ENCODE measurements at regions not wholly inside any gene's neighbourhood (a gene's known extent, or its start where the extent isn't known, plus 50 kb on each side); places are given as distances from the start of the nearest gene placed in this dataset.

DNA sequence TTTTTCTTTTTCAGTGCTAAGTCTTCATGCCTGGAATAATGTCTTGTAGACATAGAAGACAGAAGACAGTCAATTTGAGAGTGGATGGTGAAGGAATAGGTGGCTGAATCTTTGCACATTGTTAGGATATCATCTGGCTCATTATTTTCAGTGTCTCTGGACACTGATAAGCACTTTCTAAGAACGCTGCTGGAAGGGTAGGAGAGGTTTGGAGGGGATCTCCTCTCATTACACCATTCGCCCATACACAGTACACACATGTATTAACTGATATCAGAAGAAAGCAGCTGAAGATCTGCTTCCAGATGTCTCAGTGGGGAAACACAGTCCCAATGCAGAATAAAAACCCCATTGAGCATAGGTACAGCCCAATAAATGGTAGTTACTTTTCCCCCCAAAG is 461.1 kb upstream of the DCN start:
- H3K4me3 ChIP-seq (ENCODE audit: low read depth, low read length, poor library complexity, severe bottlenecking) = no peak overlapping the region
- no peaks in the 10 kb centered on the region for H3K4me1 ChIP-seq (ENCODE audit: insufficient read depth, low read length, severe bottlenecking)
- H3F3A ChIP-seq (ENCODE audit: insufficient read depth, low read length) = no peaks in the 10 kb centered on the region
- H3K79me2 ChIP-seq (ENCODE audit: insufficient read depth, low read length) = no peaks in the 10 kb centered on the region
- no peak overlapping the region for H3K4me2 ChIP-seq (ENCODE audit: low read length)
- H2AFZ ChIP-seq (ENCODE audit: low read length) = no peak overlapping the region
- no peaks in the 10 kb centered on the region for H3K9me3 ChIP-seq (ENCODE audit: low read length)
- H3K27me3 ChIP-seq (ENCODE audit: insufficient read depth, low read length) = no peaks in the 10 kb centered on the region
- TF ChIP-seq, protein P1, sequence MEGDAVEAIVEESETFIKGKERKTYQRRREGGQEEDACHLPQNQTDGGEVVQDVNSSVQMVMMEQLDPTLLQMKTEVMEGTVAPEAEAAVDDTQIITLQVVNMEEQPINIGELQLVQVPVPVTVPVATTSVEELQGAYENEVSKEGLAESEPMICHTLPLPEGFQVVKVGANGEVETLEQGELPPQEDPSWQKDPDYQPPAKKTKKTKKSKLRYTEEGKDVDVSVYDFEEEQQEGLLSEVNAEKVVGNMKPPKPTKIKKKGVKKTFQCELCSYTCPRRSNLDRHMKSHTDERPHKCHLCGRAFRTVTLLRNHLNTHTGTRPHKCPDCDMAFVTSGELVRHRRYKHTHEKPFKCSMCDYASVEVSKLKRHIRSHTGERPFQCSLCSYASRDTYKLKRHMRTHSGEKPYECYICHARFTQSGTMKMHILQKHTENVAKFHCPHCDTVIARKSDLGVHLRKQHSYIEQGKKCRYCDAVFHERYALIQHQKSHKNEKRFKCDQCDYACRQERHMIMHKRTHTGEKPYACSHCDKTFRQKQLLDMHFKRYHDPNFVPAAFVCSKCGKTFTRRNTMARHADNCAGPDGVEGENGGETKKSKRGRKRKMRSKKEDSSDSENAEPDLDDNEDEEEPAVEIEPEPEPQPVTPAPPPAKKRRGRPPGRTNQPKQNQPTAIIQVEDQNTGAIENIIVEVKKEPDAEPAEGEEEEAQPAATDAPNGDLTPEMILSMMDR (IDR thresholded peaks at IDR 0.05; ENCODE audit: low read length) = no peak
- no peak for TF ChIP-seq EZH2 (IDR thresholded peaks at IDR 0.05; ENCODE audit: borderline replicate concordance, low read length)
- H3K36me3 ChIP-seq (ENCODE audit: insufficient read depth, low read length) = no peaks in the 10 kb centered on the region
- no peaks in the 10 kb centered on the region for H3K9me2 ChIP-seq (ENCODE audit: low read depth, low read length)
- no peak overlapping the region for H3K27ac ChIP-seq (ENCODE audit: low read depth, low read length, poor library complexity, severe bottlenecking)
- no peak overlapping the region for H3K9ac ChIP-seq (ENCODE audit: low read length)
- H4K20me1 ChIP-seq (ENCODE audit: insufficient read depth, low read length) = no peaks in the 10 kb centered on the region

DNA sequence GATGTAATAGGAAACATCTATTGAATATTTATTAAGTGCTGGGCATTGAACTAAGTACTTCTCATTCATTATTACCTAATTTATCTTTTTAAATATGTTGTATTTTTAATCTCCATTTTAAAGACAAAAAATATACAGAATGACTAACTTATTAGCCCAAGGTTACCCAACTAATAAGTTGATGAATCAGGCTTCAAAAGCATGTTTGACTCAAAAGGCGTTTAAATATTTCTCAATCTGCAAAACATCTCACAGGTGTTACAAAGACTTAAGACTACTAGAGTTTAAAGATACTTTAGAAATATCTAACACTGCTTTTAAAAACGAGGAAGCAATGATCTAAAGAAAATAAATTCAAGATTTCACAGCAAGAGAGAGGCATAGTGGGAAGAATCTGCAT is 457.4 kb upstream of the DCN start:
- H3K27me3 ChIP-seq (ENCODE audit: insufficient read depth, low read length) = no peaks in the 10 kb centered on the region
- H3K4me2 ChIP-seq (ENCODE audit: low read length) = no peak overlapping the region
- no peaks in the 10 kb centered on the region for H3K79me2 ChIP-seq (ENCODE audit: insufficient read depth, low read length)
- H3K4me3 ChIP-seq (ENCODE audit: low read depth, low read length, poor library complexity, severe bottlenecking) = no peak overlapping the region
- no peaks in the 10 kb centered on the region for H3K9me2 ChIP-seq (ENCODE audit: low read depth, low read length)
- no peaks in the 10 kb centered on the region for H3K4me1 ChIP-seq (ENCODE audit: insufficient read depth, low read length, severe bottlenecking)
- H3F3A ChIP-seq (ENCODE audit: insufficient read depth, low read length) = no peaks in the 10 kb centered on the region
- H2AFZ ChIP-seq (ENCODE audit: low read length) = no peak overlapping the region
- no peak overlapping the region for H3K27ac ChIP-seq (ENCODE audit: low read depth, low read length, poor library complexity, severe bottlenecking)
- H3K9me3 ChIP-seq (ENCODE audit: low read length) = no peaks in the 10 kb centered on the region
- no peaks in the 10 kb centered on the region for H3K36me3 ChIP-seq (ENCODE audit: insufficient read depth, low read length)
- H4K20me1 ChIP-seq (ENCODE audit: insufficient read depth, low read length) = no peaks in the 10 kb centered on the region
- no peak overlapping the region for H3K9ac ChIP-seq (ENCODE audit: low read length)
- TF ChIP-seq, protein P1 (IDR thresholded peaks at IDR 0.05; ENCODE audit: low read length) = no peak
- no peak for TF ChIP-seq EZH2 (IDR thresholded peaks at IDR 0.05; ENCODE audit: borderline replicate concordance, low read length)

GRCh38 chr12:91639327-91639726 is 456.7 kb upstream of the DCN start:
- Histone ChIP-seq H3K36me3 (ENCODE audit: insufficient read depth, low read length) (no peaks in the 10 kb centered on the region), H2AFZ (ENCODE audit: low read length) (no peak overlapping the region), H3K9me2 (ENCODE audit: low read depth, low read length) (no peaks in the 10 kb centered on the region), H3F3A (ENCODE audit: insufficient read depth, low read length) (no peaks in the 10 kb centered on the region), H4K20me1 (ENCODE audit: insufficient read depth, low read length) (no peaks in the 10 kb centered on the region), H3K4me2 (ENCODE audit: low read length) (no peak overlapping the region), H3K4me1 (ENCODE audit: insufficient read depth, low read length, severe bottlenecking) (no peaks in the 10 kb centered on the region), H3K9me3 (ENCODE audit: low read length) (no peaks in the 10 kb centered on the region), H3K27ac (ENCODE audit: low read depth, low read length, poor library complexity, severe bottlenecking) (no peak overlapping the region), H3K79me2 (ENCODE audit: insufficient read depth, low read length) (no peaks in the 10 kb centered on the region), H3K4me3 (ENCODE audit: low read depth, low read length, poor library complexity, severe bottlenecking) (no peak overlapping the region), H3K27me3 (ENCODE audit: insufficient read depth, low read length) (no peaks in the 10 kb centered on the region), H3K9ac (ENCODE audit: low read length) (no peak overlapping the region)
- TF ChIP-seq, protein P1 (IDR thresholded peaks at IDR 0.05; ENCODE audit: low read length) = no peak
- no peak for TF ChIP-seq EZH2 (IDR thresholded peaks at IDR 0.05; ENCODE audit: borderline replicate concordance, low read length)
